Panc1 (cell line): ENCODE measurements at regions not wholly inside any gene's neighbourhood (a gene's known extent, or its start where the extent isn't known, plus 50 kb on each side); places are given as distances from the start of the nearest gene placed in this dataset.

Experiments used
- CTCF ChIP-seq: fragments of 450-650 bp; IDR thresholded peaks from 2 replicates; pipeline ENCODE4 v1.5.1; 2017; ENCODE audit warnings: mild to moderate bottlenecking
- POLR2AphosphoS5 ChIP-seq: IDR thresholded peaks from 2 replicates; pipeline ENCODE4 v1.6.1; 2012; ENCODE audit warnings: mild to moderate bottlenecking, low read depth, low read length, moderate library complexity

- TF ChIP-seq POLR2AphosphoS5 (no peak), CTCF (no peak)
Observed at GRCh38 chr4:141538001-141538400, 98.4 kb upstream of the IL15 start.
